ENCODE measurements at regions not wholly inside any gene's neighbourhood (a gene's known extent, or its start where the extent isn't known, plus 50 kb on each side); places are given as distances from the start of the nearest gene placed in this dataset.

DNA sequence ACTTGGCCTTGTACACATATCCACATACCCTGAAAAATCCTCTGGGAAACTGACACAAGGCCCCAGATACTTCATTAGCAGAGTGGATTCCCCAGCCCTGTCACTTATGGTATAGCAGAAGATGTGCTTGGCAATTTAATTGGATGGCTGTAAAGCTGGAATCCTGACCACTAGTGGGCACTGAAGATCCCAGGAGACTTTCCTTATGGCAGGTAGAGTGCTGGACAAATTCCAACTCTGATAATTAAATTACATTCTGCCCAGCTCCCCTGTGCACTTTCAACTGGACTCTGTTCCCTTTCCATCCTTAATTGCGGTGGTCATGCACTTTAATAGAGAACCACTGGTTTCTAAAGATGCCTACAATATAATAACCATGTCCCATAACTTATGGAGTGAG lies 119.8 kb downstream of the DCK start:
- no peak for TF ChIP-seq SUZ12 (IDR thresholded peaks at IDR 0.05; ENCODE audit: extremely low read depth, insufficient read depth, insufficient read length)
- TF ChIP-seq YY1 (IDR thresholded peaks at IDR 0.05; ENCODE audit: insufficient read depth, insufficient read length), result no peak

Measured in NT2/D1 (cell line).